Calu3 (cell line): ENCODE measurements at regions not wholly inside any gene's neighbourhood (a gene's known extent, or its start where the extent isn't known, plus 50 kb on each side); places are given as distances from the start of the nearest gene placed in this dataset.

Experiments
- BruUV-seq: library from RNA; stranded (reverse); fragments of 400-500 nt; replicated peaks from 2 replicates; lab custom pipeline; 2021; lab: Mats Ljungman, UMichigan
- CTCF ChIA-PET: fragments of 300-600 bp; sonication (Branson Sonifier 250); formaldehyde crosslinking; loops from one replicate; lab custom pipeline; 2022; ENCODE audit warnings: antibody characterized with exemption; lab: Charles Lee
- DNase-seq: peaks from one replicate; pipeline ENCODE4 v3.0.0; 2022
- H3K27ac Mint-ChIP-seq: one replicate; pipeline ENCODE4 v1.8.0; 2022; ENCODE audit warnings: mixed read lengths; ENCODE audit not compliant: unreplicated experiment
- H3K27me3 Mint-ChIP-seq: one replicate; pipeline ENCODE4 v1.8.0; 2022; ENCODE audit warnings: mixed read lengths; ENCODE audit not compliant: unreplicated experiment
- H3K36me3 Mint-ChIP-seq: one replicate; pipeline ENCODE4 v1.8.0; 2022; ENCODE audit warnings: mild to moderate bottlenecking, moderate library complexity, mixed read lengths; ENCODE audit not compliant: insufficient read depth, unreplicated experiment
- H3K4me1 Mint-ChIP-seq: one replicate; pipeline ENCODE4 v1.8.0; 2022; ENCODE audit warnings: mild to moderate bottlenecking, low read depth, mixed read lengths; ENCODE audit not compliant: unreplicated experiment
- H3K4me3 Mint-ChIP-seq: one replicate; pipeline ENCODE4 v1.8.0; 2022; ENCODE audit warnings: mild to moderate bottlenecking, low read depth, moderate library complexity, mixed read lengths; ENCODE audit not compliant: unreplicated experiment
- H3K9me3 Mint-ChIP-seq: one replicate; pipeline ENCODE4 v1.8.0; 2022; ENCODE audit warnings: low read depth, mixed read lengths; ENCODE audit not compliant: unreplicated experiment
- intact Hi-C: fragments of 100-400 bp; cut with micrococcal nuclease; formaldehyde crosslinking; loops from one replicate; pipeline ENCODE4 v1.10.0; 2022; ENCODE audit not compliant: unreplicated experiment
- TF ChIP-seq, protein P1 (sequence below): fragments of 200-600 bp; IDR thresholded peaks from one replicate; pipeline ENCODE4 v1.8.0; 2022; ENCODE audit warnings: antibody characterized with exemption; ENCODE audit not compliant: unreplicated experiment

GRCh38 chr12:93122569-93123091, 193.5 kb upstream of the EEA1 start:
- H3K4me1 Mint-ChIP-seq: peaks cover 19% of the 10 kb centered on the region
- peak overlapping the region; percentile 67 for H3K27ac Mint-ChIP-seq

DNA sequence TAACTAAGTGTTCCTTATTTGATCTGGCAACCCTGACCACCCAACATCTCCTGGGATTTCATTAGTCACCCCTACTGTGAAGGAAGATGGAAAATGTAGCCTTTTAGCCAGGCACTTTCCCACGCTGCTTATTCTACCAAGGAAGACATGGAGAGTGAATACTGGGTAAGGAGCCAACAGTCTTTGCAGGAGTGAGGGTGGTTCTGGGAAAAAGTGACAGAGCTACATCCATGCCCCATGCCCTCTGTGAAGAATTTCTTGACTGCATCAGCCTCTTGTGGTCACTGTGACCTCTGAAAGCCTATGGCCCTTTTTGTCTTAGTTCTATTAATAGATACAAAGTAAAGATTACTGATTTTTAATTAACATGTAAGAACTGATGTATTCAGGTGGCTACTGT, 196.0 kb upstream of the EEA1 start:
- no peaks in the 10 kb centered on the region for H3K27me3 Mint-ChIP-seq
- no peaks in the 10 kb centered on the region for H3K36me3 Mint-ChIP-seq
- H3K9me3 Mint-ChIP-seq: peaks cover 3% of the 10 kb centered on the region
- no TSS peak for BruUV-seq
- peaks cover 19% of the 10 kb centered on the region for H3K4me1 Mint-ChIP-seq
- TF ChIP-seq, protein P1, sequence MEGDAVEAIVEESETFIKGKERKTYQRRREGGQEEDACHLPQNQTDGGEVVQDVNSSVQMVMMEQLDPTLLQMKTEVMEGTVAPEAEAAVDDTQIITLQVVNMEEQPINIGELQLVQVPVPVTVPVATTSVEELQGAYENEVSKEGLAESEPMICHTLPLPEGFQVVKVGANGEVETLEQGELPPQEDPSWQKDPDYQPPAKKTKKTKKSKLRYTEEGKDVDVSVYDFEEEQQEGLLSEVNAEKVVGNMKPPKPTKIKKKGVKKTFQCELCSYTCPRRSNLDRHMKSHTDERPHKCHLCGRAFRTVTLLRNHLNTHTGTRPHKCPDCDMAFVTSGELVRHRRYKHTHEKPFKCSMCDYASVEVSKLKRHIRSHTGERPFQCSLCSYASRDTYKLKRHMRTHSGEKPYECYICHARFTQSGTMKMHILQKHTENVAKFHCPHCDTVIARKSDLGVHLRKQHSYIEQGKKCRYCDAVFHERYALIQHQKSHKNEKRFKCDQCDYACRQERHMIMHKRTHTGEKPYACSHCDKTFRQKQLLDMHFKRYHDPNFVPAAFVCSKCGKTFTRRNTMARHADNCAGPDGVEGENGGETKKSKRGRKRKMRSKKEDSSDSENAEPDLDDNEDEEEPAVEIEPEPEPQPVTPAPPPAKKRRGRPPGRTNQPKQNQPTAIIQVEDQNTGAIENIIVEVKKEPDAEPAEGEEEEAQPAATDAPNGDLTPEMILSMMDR: no peak
- H3K4me3 Mint-ChIP-seq: no peak overlapping the region
- CTCF ChIA-PET: no interaction called here
- no peak overlapping the region for H3K27ac Mint-ChIP-seq
- DNase-seq: no peak
- intact Hi-C loops: no loop called here

More at GRCh38 chr12:93122569-93123091, 193.5 kb upstream of the EEA1 start:
- Mint-ChIP-seq H3K27me3 (no peaks in the 10 kb centered on the region), H3K36me3 (no peaks in the 10 kb centered on the region), H3K9me3 (peaks cover 3% of the 10 kb centered on the region), H3K4me3 (no peak overlapping the region)
- intact Hi-C loops: no loop called here
- BruUV-seq: no TSS peak
- DNase-seq: peak; percentile 54
- TF ChIP-seq, protein P1: no peak
- CTCF ChIA-PET: interaction anchor here (0.7 to 1.6 kb wide), 8 partner anchors 12 to 1323 kb away, joined by 3 to 8 read pairs (median 4); no protein-coding TSS in a partner anchor

GRCh38 chr12:93126069-93126474, 197.0 kb upstream of the EEA1 start:
- no peak for DNase-seq
- CTCF ChIA-PET: no interaction called here
- Mint-ChIP-seq H3K36me3 (no peaks in the 10 kb centered on the region), H3K27ac (no peak overlapping the region), H3K9me3 (peaks cover 3% of the 10 kb centered on the region), H3K4me3 (no peak overlapping the region), H3K27me3 (no peaks in the 10 kb centered on the region), H3K4me1 (peaks cover 19% of the 10 kb centered on the region)
- TF ChIP-seq, protein P1: no peak
- intact Hi-C loops: no loop called here
- no TSS peak for BruUV-seq

DNA sequence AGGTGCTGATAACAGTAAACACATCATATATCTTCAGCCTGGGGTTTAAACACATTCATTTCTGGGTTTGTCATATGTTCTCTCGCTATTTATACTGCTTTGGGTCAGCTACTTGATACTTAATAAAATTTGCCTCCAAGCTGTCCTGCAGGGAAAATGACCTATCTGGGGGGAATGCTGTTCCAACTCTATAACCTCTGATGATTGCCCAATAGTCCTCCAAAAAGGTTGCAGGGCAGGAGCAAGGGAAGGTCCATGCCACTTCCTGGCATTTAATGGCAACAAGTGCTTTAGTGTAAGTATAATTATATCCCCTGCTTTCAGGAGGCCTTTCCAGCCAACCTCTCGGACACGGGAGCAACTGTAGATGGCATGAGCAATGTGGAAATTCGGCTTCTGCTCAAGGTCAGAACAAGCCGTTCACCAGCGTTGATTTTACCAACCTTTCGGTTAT, 198.0 kb upstream of the EEA1 start:
- DNase-seq: no peak
- H3K27ac Mint-ChIP-seq: no peak overlapping the region
- TF ChIP-seq, protein P1: no peak
- H3K4me1 Mint-ChIP-seq: peaks cover 15% of the 10 kb centered on the region
- BruUV-seq: no TSS peak
- no peak overlapping the region for H3K4me3 Mint-ChIP-seq
- intact Hi-C loops: no loop called here
- peaks cover 3% of the 10 kb centered on the region for H3K9me3 Mint-ChIP-seq
- no peaks in the 10 kb centered on the region for H3K27me3 Mint-ChIP-seq
- CTCF ChIA-PET: no interaction called here
- no peaks in the 10 kb centered on the region for H3K36me3 Mint-ChIP-seq
